ENCODE measurements at regions not wholly inside any gene's neighbourhood (a gene's known extent, or its start where the extent isn't known, plus 50 kb on each side); places are given as distances from the start of the nearest gene placed in this dataset.

DNA sequence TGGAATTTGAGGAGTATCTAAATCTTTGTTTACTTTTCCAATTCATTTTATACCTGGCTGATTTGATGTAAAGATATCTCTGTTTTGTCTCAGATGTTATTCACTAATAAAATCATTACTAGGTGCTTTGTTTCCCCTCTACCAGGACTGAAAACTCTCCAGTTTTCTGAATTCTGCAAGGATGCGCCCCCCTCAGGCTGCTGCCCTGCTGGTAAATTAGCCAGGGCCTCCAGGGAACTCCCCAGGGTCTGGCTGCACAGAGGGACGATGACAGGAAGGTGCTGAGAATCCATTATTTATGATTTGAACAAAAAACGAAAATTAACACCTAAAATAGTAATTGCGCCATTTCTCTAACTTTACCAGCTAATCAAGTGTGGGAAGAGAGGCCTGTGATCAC is 541.2 kb upstream of the POU3F3 start:
- Histone ChIP-seq H3K9ac (replicated peaks in 1 of 4; ENCODE audit: extremely low read depth in 1 of 4, low read depth in 3 of 4, low read length in 3 of 4) (no peak overlapping the region), H3K23me2 (ENCODE audit: low read depth, low read length) (no peaks in the 10 kb centered on the region), H3K9me3 (ENCODE audit: insufficient read depth in 2 of 2, low read depth in 1 of 2, low read length in 1 of 2) (no peaks in the 10 kb centered on the region), H2BK12ac (ENCODE audit: low read depth, low read length) (no peak overlapping the region), H3K56ac (replicated peaks; ENCODE audit: insufficient read length, low read depth, low read length) (no peak overlapping the region), H3K4me1 (replicated peaks in 1 of 4; ENCODE audit: control insufficient read depth in 3 of 4, insufficient read depth in 4 of 4, low read length in 3 of 4) (no peaks in the 10 kb centered on the region), H4K91ac (replicated peaks; ENCODE audit: insufficient read length, low read length) (no peak overlapping the region), H3K23ac (ENCODE audit: insufficient read length) (no peak overlapping the region), H2BK120ac (replicated peaks; ENCODE audit: low read depth, low read length) (no peak overlapping the region), H2AFZ (ENCODE audit: low read length) (no peak overlapping the region), H2BK15ac (ENCODE audit: low read length) (no peak overlapping the region), H4K20me1 (replicated peaks in 1 of 2; ENCODE audit: control insufficient read depth in 1 of 2, insufficient read depth in 2 of 2, low read length in 2 of 2) (no peaks in the 10 kb centered on the region), H2BK20ac (ENCODE audit: low read length) (no peak overlapping the region), H3K18ac (ENCODE audit: extremely low read depth, low read length) (no peak overlapping the region), H3K4me3 (ENCODE audit: extremely low read depth in 1 of 4, insufficient read depth in 2 of 4, low read depth in 3 of 4, low read length in 4 of 4) (no peak overlapping the region), H3K27ac (ENCODE audit: low read depth, low read length) (no peak overlapping the region), H3K79me1 (ENCODE audit: low read depth, low read length) (no peaks in the 10 kb centered on the region), H3K36me3 (ENCODE audit: control insufficient read depth in 2 of 4, insufficient read depth in 4 of 4, low read length in 3 of 4) (no peaks in the 10 kb centered on the region), H3K4ac (replicated peaks; ENCODE audit: insufficient read length, low read depth, low read length) (no peak overlapping the region), H3K27me3 (replicated peaks in 1 of 4; ENCODE audit: control insufficient read depth in 3 of 4, extremely low read depth in 1 of 4, insufficient read depth in 3 of 4, low read length in 3 of 4) (no peaks in the 10 kb centered on the region), H3K79me2 (ENCODE audit: control insufficient read depth in 1 of 2, insufficient read depth in 2 of 2, low read length in 2 of 2) (no peaks in the 10 kb centered on the region), H2BK5ac (ENCODE audit: low read depth, low read length) (no peak overlapping the region), H2AK5ac (ENCODE audit: low read depth, low read length) (no peak overlapping the region), H4K8ac (ENCODE audit: extremely low read depth, insufficient read depth, low read length) (no peak overlapping the region), H4K5ac (ENCODE audit: insufficient read length, low read depth, low read length) (no peak overlapping the region), H3K14ac (ENCODE audit: insufficient read length) (no peak overlapping the region), H3K4me2 (ENCODE audit: insufficient read depth in 1 of 2, low read depth in 2 of 2, low read length in 2 of 2) (no peak overlapping the region)
- no peak for DNase-seq (ENCODE audit: low read depth in 1 of 2, low spot score in 2 of 2)
- FAIRE-seq: no peak
- POLR2A ChIA-PET (ENCODE audit: partially characterized antibody): no interaction called here
- WGBS, 2 experiments (ENCODE audit: extremely low coverage in 1 of 2, insufficient coverage in 1 of 2, insufficient read length in 1 of 2, insufficient replicate concordance in 2 of 2, low coverage in 1 of 2, low lambda C conversion rate in 2 of 2, missing lambda C conversion rate in 1 of 2): 57% methylated on average over 4 of the region's 4 CpGs; no CpG with 5 or more reads in 1 of the 2 experiments
- TF ChIP-seq RAD21 (IDR thresholded peaks at IDR 0.05 in 1 of 2, conservative IDR thresholded peaks at IDR 0.05 in 1 of 2; ENCODE audit: low read depth in 2 of 2, low read length in 2 of 2) (peak; percentile 27 to 51; a peak in 3 of 4 replicates), RNF2 (IDR thresholded peaks at IDR 0.05; ENCODE audit: borderline replicate concordance, low read depth, low read length, missing control alignments, poor library complexity, severe bottlenecking) (no peak)
- TF ChIP-seq, protein P1, sequence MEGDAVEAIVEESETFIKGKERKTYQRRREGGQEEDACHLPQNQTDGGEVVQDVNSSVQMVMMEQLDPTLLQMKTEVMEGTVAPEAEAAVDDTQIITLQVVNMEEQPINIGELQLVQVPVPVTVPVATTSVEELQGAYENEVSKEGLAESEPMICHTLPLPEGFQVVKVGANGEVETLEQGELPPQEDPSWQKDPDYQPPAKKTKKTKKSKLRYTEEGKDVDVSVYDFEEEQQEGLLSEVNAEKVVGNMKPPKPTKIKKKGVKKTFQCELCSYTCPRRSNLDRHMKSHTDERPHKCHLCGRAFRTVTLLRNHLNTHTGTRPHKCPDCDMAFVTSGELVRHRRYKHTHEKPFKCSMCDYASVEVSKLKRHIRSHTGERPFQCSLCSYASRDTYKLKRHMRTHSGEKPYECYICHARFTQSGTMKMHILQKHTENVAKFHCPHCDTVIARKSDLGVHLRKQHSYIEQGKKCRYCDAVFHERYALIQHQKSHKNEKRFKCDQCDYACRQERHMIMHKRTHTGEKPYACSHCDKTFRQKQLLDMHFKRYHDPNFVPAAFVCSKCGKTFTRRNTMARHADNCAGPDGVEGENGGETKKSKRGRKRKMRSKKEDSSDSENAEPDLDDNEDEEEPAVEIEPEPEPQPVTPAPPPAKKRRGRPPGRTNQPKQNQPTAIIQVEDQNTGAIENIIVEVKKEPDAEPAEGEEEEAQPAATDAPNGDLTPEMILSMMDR (IDR thresholded peaks at IDR 0.05; ENCODE audit: control extremely low read depth in 1 of 3, insufficient read depth in 1 of 3, low read depth in 1 of 3, low read length in 3 of 3): peak; percentile 28 to 37 (median 36)
- CTCF ChIA-PET (ENCODE audit: partially characterized antibody): no interaction called here

Data from H1 (cell line).